T-cell (primary cell): ENCODE measurements at regions not wholly inside any gene's neighbourhood (a gene's known extent, or its start where the extent isn't known, plus 50 kb on each side); places are given as distances from the start of the nearest gene placed in this dataset.

Experiments used
- ATAC-seq, 4 experiments: fragments of 200-7000 bp in 3 of 4; fragments of 150-1000 bp in 1 of 4; cut with Tn5 transposase; replicated peaks in 1 of 4; 1 replicate in 3 of 4; 2 replicates in 1 of 4; pipeline ENCODE4 v1.10.0; 2021; ENCODE audit warnings: moderate library complexity in 3 of 4, mild to moderate bottlenecking in 2 of 4, moderate number of reproducible peaks in 1 of 4
- CTCF ChIA-PET, 2 donors: fragments of 300-600 bp; sonication (Branson Sonifier 250); formaldehyde crosslinking; loops; one replicate each; lab custom pipeline; 2022; ENCODE audit warnings: antibody characterized with exemption in 2 of 2; lab: Charles Lee
- POLR2A ChIA-PET, 2 donors: fragments of 300-600 bp; sonication (Branson Sonifier 250); formaldehyde crosslinking; loops; one replicate each; lab custom pipeline; 2022; ENCODE audit warnings: antibody characterized with exemption in 2 of 2; lab: Charles Lee
- DNase-seq, 35 experiments: peaks; one replicate each; pipeline versions ENCODE4 v3.0.0 to v3.0.0-alpha.2; 2013 to 2023
- H3K27ac ChIP-seq: one replicate; pipeline ENCODE4 v1.5.1; 2013; ENCODE audit warnings: low read length
- H3K27me3 ChIP-seq, 2 experiments: replicated peaks in 1 of 2; 1 replicate in 1 of 2; 2 replicates in 1 of 2; pipeline versions ENCODE4 v1.6.1 to v1.7.0; 2013; ENCODE audit warnings: low read length in 1 of 2, mixed read lengths in 1 of 2; ENCODE audit not compliant: control insufficient read depth in 2 of 2, insufficient read depth in 2 of 2; ENCODE audit errors: extremely low read depth in 1 of 2
- H3K36me3 ChIP-seq, 2 donors: 1 replicate in 1 of 2; 2 replicates in 1 of 2; pipeline versions ENCODE4 v1.6.1 to v1.7.0; 2013; ENCODE audit warnings: low read length in 1 of 2; ENCODE audit not compliant: control insufficient read depth in 2 of 2, insufficient read depth in 1 of 2; ENCODE audit errors: extremely low read depth in 1 of 2
- H3K4me1 ChIP-seq, 2 experiments: 1 replicate in 1 of 2; 2 replicates in 1 of 2; pipeline versions ENCODE4 v1.6.1 to v1.7.0; 2013; ENCODE audit warnings: low read length in 2 of 2, mixed read lengths in 1 of 2; ENCODE audit not compliant: insufficient read depth in 2 of 2, control insufficient read depth in 1 of 2; ENCODE audit errors: extremely low read depth in 1 of 2
- H3K4me3 ChIP-seq, 2 donors: 1 replicate in 1 of 2; 2 replicates in 1 of 2; pipeline versions ENCODE4 v1.5.1 to v1.7.0; 2013; ENCODE audit warnings: mild to moderate bottlenecking in 2 of 2, low read length in 1 of 2, moderate library complexity in 1 of 2; ENCODE audit not compliant: control insufficient read depth in 1 of 2; ENCODE audit errors: extremely low read depth in 1 of 2
- H3K9me3 ChIP-seq: 2 replicates; pipeline ENCODE4 v1.7.0; 2013
- H3K27ac Mint-ChIP-seq, 2 donors: one replicate each; pipeline ENCODE4 v1.8.0; 2020 to 2021; ENCODE audit warnings: mild to moderate bottlenecking in 2 of 2, mixed read lengths in 2 of 2
- H3K27me3 Mint-ChIP-seq, 2 donors: one replicate each; pipeline ENCODE4 v1.8.0; 2021 to 2022; ENCODE audit warnings: mixed read lengths in 2 of 2
- H3K36me3 Mint-ChIP-seq: one replicate; pipeline ENCODE4 v1.8.0; 2021; ENCODE audit warnings: mixed read lengths
- H3K4me1 Mint-ChIP-seq, 3 donors: one replicate each; pipeline ENCODE4 v1.8.0; 2020 to 2022; ENCODE audit warnings: mixed read lengths in 3 of 3, mild to moderate bottlenecking in 1 of 3
- H3K4me3 Mint-ChIP-seq, 3 donors: one replicate each; pipeline ENCODE4 v1.8.0; 2020 to 2022; ENCODE audit warnings: mild to moderate bottlenecking in 3 of 3, mixed read lengths in 3 of 3, moderate library complexity in 3 of 3
- H3K9me3 Mint-ChIP-seq, 3 donors: one replicate each; pipeline ENCODE4 v1.8.0; 2020 to 2022; ENCODE audit warnings: mixed read lengths in 3 of 3
- WGBS: methylation state at CpG from one replicate; pipeline ENCODE4 v1.1.5; 2013; ENCODE audit warnings: missing lambda C conversion rate; ENCODE audit not compliant: insufficient coverage; 5-methylcytosine and 5-hydroxymethylcytosine counted together

- Histone ChIP-seq H3K27me3 (peaks cover 0 to 7% of the 10 kb centered on the region in 2 experiments), H3K4me1 (no peaks in the 10 kb centered on the region), H3K4me3 (no peak overlapping the region), H3K9me3 (no peaks in the 10 kb centered on the region), H3K27ac (no peak overlapping the region), H3K36me3 (no peaks in the 10 kb centered on the region)
- 40% methylated on average over 1 of the region's 3 CpGs for WGBS
- no peak for DNase-seq
- ChIA-PET CTCF (no interaction called here), POLR2A (no interaction called here)
- Mint-ChIP-seq H3K27ac (no peak overlapping the region), H3K27me3 (peaks cover 4 to 7% of the 10 kb centered on the region in 2 donors), H3K36me3 (no peaks in the 10 kb centered on the region), H3K4me1 (no peaks in the 10 kb centered on the region), H3K4me3 (no peak overlapping the region), H3K9me3 (no peaks in the 10 kb centered on the region)
- ATAC-seq: no peak
Measured at GRCh38 chr17:54834086-54834485, 66.6 kb upstream of the TOM1L1 start.

DNA sequence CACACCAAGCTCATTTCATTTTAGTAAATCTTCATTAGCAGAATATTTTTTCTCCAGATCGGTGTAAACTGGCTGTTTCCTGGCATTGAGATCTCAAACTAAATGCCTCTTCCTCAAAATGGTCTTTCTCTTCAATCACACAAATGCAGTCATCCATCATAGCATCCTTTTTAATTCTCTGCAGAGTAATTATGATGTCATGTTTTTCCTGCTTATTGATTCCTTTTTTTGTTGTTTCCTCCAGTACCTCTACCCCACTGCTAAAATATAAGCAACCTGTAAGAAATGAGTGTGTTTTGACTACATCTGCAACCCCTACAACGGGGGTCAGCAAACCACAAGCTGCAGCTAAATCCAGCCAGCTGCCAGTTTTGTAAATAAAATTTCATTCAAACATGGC lies 65.6 kb upstream of the TOM1L1 start:
- ChIA-PET CTCF (no interaction called here), POLR2A (no interaction called here)
- no peak overlapping the region for H3K27ac Mint-ChIP-seq
- Histone ChIP-seq H3K27ac (no peak overlapping the region), H3K27me3 (peaks cover 0 to 7% of the 10 kb centered on the region in 2 experiments), H3K36me3 (no peaks in the 10 kb centered on the region), H3K4me1 (no peaks in the 10 kb centered on the region), H3K9me3 (no peaks in the 10 kb centered on the region), H3K4me3 (no peak overlapping the region)
- H3K4me3 Mint-ChIP-seq: no peak overlapping the region
- H3K9me3 Mint-ChIP-seq: no peaks in the 10 kb centered on the region
- no peaks in the 10 kb centered on the region for H3K36me3 Mint-ChIP-seq
- ATAC-seq (no peak), DNase-seq (no peak)
- WGBS: 71% methylated on average over 1 of the region's 2 CpGs
- no peaks in the 10 kb centered on the region for H3K4me1 Mint-ChIP-seq
- H3K27me3 Mint-ChIP-seq: peaks cover under 1 to 4% of the 10 kb centered on the region in 2 donors

- Mint-ChIP-seq H3K4me3 (no peak overlapping the region), H3K9me3 (no peaks in the 10 kb centered on the region), H3K36me3 (no peaks in the 10 kb centered on the region), H3K27ac (no peak overlapping the region), H3K27me3 (peaks cover 3 to 4% of the 10 kb centered on the region in 2 donors), H3K4me1 (no peaks in the 10 kb centered on the region)
- ATAC-seq (no peak), DNase-seq (no peak)
- Histone ChIP-seq H3K4me3 (no peak overlapping the region), H3K27me3 (peaks cover 0 to 7% of the 10 kb centered on the region in 2 experiments), H3K4me1 (no peaks in the 10 kb centered on the region), H3K27ac (no peak overlapping the region), H3K36me3 (no peaks in the 10 kb centered on the region), H3K9me3 (no peaks in the 10 kb centered on the region)
- ChIA-PET CTCF (no interaction called here), POLR2A (no interaction called here)
- WGBS: 75% methylated on average over 8 of the region's 11 CpGs
Measured at GRCh38 chr17:54836723-54837462, 63.8 kb upstream of the TOM1L1 start.

DNA sequence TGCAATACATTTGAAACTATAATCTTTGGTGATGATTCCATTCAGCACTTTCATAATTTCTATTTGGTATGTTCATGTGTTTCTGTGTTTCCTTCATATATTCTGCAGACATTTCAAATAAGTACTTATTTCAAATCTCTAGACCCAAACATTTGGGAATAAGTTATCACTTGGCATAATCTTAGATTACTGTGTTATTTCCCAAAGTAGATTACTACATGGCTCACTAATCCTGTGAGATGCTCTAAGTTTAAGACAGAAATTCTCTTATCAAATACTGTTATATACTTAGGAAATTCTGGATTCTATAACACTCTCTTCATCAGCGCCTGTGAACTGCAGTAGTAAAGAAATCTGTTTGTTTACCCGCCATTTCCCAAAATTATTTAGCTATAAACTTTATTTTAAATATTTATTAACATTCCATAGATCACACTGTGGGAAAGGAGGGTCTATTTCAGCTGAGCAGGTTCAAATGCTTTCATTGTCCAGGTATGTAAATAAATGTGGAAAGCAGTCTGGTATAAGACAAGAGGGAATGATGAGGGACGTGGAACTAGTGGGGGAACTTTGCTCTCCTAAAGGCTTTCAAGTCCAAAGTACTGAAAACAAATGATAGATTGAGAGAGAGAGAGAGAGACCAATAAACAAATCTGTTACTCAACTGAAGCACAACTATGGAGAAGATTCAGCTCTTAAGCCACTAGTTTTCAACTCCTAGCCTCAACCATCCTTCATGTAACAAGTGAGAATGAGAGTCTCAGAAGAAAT lies 61.8 kb upstream of the TOM1L1 start:
- Mint-ChIP-seq H3K27me3 (peaks cover 5 to 7% of the 10 kb centered on the region in 2 donors), H3K4me1 (no peaks in the 10 kb centered on the region), H3K27ac (no peak overlapping the region), H3K9me3 (no peaks in the 10 kb centered on the region), H3K4me3 (no peak overlapping the region), H3K36me3 (no peaks in the 10 kb centered on the region)
- 25% methylated on average over 1 of the region's 3 CpGs for WGBS
- Histone ChIP-seq H3K36me3 (no peaks in the 10 kb centered on the region), H3K4me1 (no peaks in the 10 kb centered on the region), H3K9me3 (no peaks in the 10 kb centered on the region), H3K27ac (no peak overlapping the region), H3K27me3 (peaks cover 0 to 7% of the 10 kb centered on the region in 2 experiments), H3K4me3 (no peak overlapping the region)
- DNase-seq: no peak
- no peak for ATAC-seq
- CTCF ChIA-PET: no interaction called here
- POLR2A ChIA-PET: no interaction called here

- no CpG with 5 or more reads among the region's 1 CpG for WGBS
- CTCF ChIA-PET: no interaction called here
Measured at GRCh38 chr17:54839447-54839846, 61.2 kb upstream of the TOM1L1 start.

DNA sequence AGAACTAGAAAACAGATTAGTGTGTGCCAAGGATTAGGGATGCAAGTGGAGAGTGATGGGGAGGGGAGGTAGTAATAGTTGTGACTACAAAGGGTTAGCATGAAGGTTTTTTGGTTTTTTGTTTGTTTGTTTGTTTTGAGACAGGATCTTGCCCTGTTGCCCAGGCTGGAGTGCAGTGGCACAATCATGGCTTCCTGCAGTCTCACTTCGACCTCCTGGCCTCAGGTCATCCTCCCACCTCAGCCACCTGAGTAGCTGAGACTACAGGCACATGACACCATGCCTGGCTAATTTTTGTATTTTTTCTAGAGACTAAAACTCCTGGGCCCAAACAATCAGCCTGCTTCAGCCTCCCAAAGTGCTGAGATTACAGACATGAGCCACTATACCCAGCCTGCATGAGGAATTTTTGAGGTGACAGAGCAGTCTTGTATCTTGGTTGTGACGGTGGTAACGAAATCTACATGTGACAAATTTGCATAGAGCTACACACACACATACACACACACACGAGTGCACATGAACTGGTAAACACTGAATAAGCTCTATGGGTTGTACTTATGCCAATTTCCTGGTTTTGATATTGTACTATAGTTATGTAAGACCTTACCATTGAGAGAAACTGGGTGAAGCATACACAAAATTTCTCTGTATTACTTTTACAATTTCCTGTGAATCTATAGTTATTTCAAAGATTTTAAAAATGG lies 59.6 kb upstream of the TOM1L1 start:
- ChIA-PET POLR2A (no interaction called here), CTCF (no interaction called here)
- Histone ChIP-seq H3K9me3 (no peaks in the 10 kb centered on the region), H3K27ac (no peak overlapping the region), H3K36me3 (no peaks in the 10 kb centered on the region), H3K27me3 (peaks cover 0 to 7% of the 10 kb centered on the region in 2 experiments), H3K4me1 (no peaks in the 10 kb centered on the region), H3K4me3 (no peak overlapping the region)
- ATAC-seq: no peak
- H3K4me1 Mint-ChIP-seq: no peaks in the 10 kb centered on the region
- no peak overlapping the region for H3K27ac Mint-ChIP-seq
- no peaks in the 10 kb centered on the region for H3K36me3 Mint-ChIP-seq
- H3K4me3 Mint-ChIP-seq: no peak overlapping the region
- peaks cover 5 to 7% of the 10 kb centered on the region in 2 donors for H3K27me3 Mint-ChIP-seq
- H3K9me3 Mint-ChIP-seq: no peaks in the 10 kb centered on the region
- no CpG with 5 or more reads among the region's 4 CpGs for WGBS
- no peak for DNase-seq

More at GRCh38 chr17:54839447-54839846, 61.2 kb upstream of the TOM1L1 start:
- Histone ChIP-seq H3K27me3 (peaks cover 0 to 7% of the 10 kb centered on the region in 2 experiments), H3K36me3 (no peaks in the 10 kb centered on the region), H3K4me3 (no peak overlapping the region), H3K27ac (no peak overlapping the region), H3K4me1 (no peaks in the 10 kb centered on the region), H3K9me3 (no peaks in the 10 kb centered on the region)
- Mint-ChIP-seq H3K27ac (no peak overlapping the region), H3K4me3 (no peak overlapping the region), H3K36me3 (no peaks in the 10 kb centered on the region), H3K4me1 (no peaks in the 10 kb centered on the region), H3K9me3 (no peaks in the 10 kb centered on the region), H3K27me3 (peaks cover 5 to 7% of the 10 kb centered on the region in 2 donors)
- POLR2A ChIA-PET: no interaction called here
- ATAC-seq: no peak
- DNase-seq: no peak
